ENCODE measurements at regions not wholly inside any gene's neighbourhood (a gene's known extent, or its start where the extent isn't known, plus 50 kb on each side); places are given as distances from the start of the nearest gene placed in this dataset.
"Not testable (repeated sequence)": the region's sequence is repeated elsewhere in the genome, so short reads cannot be mapped to it uniquely, and the experiment has no call there.

DNA sequence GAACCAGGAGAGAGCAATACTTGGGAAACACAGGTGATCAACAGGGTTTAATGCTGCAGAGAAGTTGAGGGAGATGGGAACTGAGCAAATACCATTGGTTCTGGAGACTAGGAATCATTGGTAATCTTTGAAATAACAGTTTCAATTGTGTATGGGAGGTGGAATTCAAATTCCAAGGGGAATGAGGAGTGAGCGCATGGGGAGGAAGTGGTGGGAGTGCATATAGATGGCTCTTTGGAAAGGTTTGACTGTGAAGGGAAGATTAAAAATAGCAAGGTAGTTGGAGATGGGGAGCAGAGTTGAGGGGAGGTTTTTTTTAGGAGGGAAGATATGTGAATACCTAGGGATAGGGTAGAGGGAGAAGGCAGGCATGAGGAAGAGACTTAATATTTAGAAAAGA, 51.1 kb upstream of the ROPN1 start:
- DNase-seq: no peak

DNA sequence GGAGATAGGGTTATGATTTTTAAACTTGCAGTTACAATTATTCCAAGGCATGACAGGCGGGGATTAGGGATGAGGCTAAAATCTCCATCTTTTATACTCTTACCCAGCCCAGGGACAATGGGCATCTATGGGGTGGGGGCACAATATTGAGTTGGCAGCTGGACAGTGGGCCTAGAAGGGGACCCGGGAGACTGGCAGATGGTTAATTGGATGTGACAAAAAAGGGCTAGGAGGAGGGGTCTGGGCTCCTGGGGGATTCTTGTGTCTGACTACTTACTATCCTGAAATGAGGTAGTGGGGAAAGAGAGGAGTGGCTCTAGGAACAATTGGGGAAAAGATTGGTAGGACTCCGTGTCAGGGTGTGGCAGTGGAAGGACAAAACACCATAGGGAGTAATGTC, 53.0 kb upstream of the ROPN1 start:
- DNase-seq: no peak

DNA sequence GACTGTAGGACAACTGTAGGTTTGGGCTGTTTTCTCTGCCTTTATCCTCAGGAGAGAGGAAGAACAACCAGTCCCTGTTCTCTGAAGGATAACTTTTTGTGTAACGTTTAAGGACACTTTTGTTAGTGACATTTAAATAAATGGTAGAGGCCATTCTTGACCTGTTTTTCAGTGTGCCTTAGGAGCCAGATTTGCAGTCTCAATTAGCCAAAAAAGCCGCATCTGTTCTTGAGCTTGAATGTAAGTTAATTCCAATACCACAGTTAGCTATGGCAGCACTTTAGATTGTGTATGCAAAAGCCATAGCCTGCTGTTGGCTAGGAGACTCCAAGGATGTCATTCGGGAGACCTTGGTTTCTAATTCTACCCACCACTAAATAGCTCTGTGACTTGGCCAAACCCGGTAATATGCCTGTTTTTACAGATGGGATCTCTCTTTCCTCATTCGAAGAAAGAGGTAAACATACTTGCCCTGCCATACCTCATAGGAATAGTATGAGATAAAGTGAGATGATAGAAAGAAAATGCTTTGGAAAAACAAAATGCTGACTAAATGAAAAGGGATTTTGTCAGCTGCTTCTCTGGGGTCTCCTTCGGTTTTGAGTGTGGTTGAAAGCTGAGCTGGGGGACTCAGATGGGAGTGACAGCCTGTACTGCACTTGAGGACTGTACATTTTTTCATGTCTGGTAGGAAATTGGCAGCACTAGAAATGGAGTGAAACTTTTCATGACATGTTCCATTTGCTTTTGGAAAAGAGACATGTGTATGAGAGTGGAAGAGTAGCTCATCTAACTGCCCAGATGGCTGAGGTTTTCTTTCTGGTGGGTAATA, 57.3 kb upstream of the ROPN1 start:
- DNase-seq: no peak

DNA sequence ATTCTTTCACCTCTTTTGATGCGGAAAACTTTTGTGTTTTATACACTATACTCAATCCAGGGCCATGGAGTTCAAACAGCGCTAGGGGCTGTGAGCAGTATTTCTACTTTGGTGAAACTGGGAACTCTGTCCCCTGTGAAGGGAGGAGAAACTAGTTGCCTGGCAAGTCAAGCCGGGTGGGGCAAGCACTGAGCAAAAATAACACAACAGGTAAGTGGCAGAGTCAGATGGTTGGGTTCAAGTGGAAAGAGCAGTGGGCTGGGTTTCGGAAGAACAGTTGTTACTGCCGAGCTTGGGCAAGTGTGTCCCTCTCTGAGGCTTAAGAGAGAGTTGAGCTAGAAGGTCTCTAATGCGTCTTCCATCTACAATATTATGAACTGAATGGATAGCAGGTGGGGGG, 59.7 kb upstream of the ROPN1 start:
- no peak for DNase-seq

DNA sequence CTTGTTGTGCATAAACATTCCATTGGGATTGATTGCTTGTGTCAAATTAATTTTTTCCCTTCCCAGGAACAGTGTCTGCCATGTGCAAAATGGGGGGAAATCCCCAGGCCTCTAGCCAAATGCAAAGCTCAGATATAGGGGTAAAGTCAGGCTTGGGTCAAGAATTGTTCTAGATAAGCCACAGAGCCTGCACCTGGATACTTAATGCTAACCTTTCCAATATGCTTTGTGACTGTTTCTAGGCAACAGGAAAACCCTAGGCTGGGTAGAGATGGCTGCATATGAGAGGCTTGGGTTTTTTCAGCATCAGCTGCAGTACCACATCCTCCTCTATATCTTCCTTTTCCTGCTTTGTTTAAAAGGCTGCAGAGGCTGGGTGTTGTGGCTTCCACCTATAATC, 61.9 kb upstream of the ROPN1 start:
- DNase-seq: no peak

DNA sequence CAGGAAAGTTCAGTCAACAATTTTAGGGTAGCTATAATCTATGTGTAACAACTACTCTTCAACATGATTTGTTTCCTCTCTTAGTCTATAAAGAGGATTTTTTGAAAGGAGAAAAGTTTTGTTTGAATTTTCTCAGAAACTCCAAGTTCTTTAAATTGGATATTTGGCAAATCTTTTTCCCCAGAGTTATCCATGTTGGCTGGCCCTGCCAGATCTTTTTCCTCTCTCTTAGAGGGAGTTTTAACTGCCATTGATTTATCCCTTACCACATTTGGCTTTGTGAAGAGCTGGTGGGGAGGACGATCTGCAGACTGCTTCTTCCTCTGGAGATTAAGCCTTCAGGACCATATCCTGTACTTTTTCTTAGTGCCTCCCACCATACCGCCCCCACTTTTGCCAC, 64.9 kb upstream of the ROPN1 start:
- DNase-seq: no peak

DNA sequence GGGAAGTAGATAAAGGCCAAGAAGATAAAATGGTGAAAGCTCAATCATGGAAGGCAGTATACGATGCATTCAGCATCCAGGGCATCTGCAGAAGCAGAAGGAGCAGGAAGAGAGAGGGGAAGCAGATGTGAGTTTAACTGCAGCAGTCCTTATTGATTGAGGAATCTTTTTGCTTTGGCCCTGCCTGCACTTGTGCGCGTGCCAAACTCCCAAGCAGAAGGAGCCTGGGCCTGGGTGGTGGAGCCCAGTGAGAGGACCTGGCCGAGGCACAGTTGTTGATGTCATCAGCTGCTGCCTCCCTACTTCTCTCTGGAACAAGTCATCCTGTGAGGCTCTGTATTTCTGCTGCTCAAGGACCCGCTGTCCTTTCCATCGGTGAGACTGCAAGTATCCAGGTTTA, 65.5 kb upstream of the ROPN1 start:
- DNase-seq: no peak

DNA sequence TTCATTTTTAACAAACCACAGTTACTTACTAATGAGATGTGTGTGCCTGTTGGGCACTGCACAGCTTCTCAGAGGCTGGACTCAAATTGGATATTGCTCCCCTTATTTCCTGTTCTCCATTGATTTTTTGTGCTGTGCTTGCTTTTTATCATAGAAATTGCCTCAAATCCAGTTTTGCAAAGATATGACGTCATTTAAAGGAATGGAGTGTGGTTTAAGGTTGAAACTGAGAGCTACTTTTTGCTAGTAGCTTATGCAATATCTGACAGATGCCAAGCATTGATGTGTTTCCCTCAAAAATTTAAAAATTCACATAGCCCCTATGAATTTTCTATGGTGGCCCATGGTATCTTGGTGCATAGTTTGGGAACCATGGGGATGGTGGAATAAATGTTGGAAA, 67.7 kb upstream of the ROPN1 start:
- DNase-seq: no peak

DNA sequence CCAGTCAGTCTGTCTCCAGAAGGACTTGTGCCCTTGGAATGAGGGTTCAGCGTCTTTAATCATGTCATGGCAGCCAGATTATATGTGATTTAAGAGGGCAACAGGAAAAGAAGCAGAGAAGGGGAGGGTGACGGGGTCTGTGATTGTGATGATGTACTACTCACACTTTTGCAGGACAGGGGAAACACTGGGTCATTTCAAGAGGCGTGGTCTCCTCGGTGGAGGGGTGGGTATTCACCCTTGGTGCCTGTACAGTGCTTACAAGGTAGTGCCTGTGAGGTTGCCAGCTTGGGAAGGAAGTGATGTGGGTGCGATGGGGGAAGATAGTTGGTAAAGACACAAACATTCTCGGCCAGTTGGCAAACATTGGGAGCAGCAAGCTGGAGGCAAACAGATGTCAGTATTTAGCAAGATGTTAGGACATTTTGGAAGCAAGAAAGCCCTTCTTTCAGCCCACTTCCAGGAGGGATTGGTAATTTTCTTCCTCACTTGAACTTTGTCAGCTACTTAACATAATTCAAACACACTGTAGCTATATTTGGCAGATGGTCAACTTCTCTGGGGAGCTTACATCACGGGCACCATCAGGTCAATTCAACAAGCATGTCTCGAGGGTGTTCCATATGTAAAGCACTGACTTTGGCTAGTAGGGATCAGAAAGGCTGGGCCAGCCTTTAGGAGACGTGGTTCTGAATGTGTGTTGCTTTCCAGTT, 71.4 kb upstream of the ROPN1 start:
- DNase-seq: no peak

DNA sequence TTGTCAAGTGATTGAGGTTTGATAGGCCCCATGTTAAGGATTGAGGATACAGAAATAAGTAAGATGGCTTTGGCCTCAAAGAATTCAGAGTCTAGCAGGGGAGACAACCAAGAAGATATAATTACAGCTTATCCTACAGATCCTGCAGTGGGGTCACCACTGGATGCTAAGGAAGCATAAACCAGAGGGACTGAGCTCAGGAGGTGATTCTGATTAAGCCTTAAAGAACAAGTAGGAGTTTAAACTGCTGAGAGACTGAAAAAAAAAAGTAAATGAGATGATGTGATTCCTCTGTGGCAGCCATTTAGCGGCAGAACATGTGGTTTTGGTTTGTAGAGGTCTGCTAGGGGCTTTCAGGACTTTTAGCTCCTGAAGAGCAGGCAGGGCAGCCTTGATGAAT, 72.1 kb upstream of the ROPN1 start:
- no peak for DNase-seq

DNA sequence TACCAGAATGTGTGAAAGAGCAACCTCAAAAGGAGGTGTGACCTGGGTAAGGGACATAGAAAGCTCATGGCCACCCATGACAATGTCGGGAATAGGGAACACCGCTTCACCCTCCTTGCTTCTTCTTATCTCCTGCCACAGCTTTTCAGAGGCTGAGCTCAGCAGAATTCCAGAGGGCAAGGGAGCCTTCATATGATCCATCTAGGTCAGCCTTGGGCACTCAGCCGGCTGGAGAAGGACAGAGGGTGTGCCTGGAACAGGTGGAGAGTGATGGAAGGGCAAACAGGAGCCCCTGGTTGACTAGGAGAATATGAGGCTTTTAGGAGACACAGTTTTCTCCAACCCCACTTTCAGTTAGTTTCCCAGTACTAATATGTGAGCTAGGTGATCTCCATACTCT, 74.6 kb upstream of the ROPN1 start:
- DNase-seq: not testable (repeated sequence)

DNA sequence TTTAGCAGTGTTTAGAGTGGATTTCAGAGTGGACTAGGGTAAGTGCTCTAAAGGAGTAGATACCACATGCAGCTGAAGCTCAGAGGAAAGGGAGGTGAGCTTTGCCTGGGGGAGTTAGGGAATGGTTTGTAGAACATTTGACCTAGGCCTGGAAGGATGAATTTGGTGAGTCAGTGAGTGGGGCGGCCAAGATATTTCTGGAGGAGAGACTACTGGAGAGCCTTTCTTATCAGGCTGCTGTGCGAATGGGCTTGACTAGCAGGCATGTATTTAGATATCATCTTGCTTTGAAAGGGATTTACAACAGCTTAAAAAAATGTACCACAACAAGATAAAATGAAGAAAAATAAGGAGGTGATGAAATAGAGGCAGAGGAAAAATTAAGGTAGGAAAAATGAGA, 77.8 kb upstream of the ROPN1 start:
- DNase-seq: not testable (repeated sequence)

DNA sequence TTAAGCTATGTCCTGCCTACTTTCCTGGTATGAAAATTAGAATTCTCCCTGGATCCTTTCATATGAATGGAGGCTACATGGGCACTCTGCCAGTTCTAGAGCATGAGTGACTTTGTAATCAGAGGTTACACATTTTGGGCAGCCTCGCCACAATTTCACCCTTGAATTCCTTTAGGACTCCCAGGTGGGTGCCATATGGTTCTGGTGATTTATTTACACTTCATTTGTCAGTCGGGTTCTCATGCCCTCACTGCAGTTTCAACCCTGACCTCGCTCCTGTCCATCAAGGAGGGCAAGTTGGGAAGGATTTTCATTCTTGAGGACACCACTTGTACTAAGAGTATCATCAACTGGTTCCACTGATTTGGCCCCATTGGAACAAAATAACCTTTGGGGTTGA, 83.2 kb upstream of the ROPN1 start:
- DNase-seq: not testable (repeated sequence)

DNA sequence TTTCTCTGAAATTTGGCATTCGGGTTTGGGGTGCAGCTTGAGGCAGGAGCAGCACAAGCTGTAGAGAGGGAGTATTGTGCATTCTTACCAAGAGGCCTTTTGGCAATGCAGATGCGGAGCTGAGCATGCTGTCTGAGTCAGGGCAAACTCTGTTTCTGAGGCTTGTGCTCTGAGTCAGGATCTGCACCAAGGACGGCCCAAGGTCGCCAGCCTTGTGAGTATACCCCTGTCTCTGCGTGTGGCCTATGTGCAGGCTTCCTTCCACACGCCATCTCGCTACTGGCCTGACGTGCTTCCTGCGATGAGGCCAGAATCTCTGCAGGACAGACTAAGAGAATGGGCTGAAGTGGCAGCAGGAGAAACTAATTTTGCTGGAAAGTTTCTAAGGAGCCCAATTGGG, 83.8 kb upstream of the ROPN1 start:
- DNase-seq: no peak

DNA sequence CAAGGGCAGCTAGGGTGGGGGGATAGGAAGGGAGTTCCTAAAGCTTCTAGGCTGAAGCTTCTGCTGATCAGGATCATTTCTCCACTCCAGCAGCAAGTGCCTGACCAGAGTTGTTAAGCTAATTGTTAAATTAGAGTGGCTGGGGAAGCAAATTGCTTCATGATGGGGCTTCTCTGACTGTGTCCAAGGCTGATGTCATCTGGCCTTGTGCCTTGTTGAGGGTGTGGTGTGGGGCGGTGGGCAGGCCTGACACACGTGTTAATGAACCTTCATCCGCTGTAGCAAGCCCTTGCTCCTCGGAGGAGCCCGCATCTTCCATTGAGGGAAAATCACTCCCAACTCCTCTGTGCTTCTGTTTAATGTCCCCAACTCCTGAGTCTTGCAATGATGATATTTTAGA, 84.3 kb upstream of the ROPN1 start:
- no peak for DNase-seq

DNA sequence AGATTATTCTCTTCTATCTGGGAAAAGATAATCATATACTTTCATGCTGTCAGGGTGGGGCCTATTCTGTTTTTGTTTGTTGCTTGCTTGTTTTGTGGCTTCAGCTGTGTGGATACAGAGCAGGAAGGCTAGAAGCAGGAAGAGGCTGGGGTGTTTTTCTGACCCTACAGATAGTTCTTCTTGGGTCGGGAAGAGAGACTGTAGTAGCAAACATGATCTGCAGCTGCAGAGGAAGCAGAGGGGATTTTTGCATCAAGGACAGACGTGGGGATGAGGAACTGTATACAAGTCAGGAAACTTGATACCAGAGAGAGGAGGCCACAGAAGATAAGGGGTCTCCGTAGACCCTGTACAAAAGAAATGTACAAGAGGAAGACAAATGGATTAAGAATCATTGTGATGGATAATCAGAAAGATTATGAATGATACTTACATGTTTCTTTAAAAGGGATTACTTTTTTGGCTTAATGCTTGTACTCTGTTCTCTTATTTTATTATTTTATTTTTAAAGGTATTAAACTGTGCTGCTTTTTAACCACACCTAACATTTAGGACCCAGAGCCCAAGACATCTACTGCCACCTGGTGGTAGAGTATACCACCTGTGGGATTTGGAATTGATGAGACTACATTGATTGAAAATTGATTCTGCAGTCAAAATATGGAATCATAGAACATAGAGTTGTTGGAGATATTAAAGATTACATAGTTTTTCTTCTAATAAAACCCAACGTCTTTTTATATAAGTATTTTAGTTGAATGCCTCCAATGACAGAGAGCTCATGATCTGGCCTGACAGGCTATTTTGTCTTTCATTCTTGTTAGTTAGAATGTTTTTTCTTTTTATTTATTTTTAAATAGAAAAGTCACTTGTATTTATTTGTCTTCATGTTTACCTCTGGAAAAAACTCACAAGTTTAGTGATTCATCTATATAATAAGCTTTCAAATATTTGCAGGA, 87.3 kb upstream of the ROPN1 start:
- no peak for DNase-seq

DNA sequence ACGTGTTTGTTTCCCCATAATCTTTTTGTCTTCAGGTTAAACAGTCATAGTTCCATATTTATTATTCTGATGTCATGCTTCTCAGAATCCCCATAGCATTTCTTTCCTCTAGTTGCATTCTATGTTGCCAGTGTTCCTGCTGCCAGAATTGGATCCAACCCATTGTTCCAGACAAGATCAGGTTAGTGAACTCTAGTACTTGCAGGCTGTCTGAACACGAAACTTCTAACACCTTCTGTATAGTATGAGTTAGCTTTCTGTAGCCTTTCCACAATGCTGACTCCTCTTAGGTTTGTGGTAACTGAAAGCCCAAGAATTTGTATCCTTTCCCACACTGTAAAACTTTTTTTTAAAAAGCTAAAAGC, 88.0 kb upstream of the ROPN1 start:
- DNase-seq: no peak

DNA sequence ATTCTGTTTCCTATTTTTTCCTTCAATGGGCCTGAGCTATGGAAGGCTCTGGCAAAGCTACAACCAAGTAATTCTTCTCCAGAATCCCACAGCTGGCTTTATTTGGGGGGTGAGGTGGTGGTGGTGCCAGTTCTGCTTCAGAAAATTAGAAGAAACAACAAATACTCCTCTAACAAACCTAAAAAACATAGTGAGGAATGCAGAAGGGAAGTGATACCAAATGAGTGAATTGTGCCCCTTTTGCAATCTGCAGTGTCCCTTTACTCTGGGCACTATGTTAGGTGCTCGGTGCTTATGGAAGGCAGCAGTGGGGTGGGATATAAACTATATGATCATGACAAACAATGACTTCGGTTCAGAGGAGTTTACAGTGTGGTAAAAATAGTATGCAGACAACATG, 90.4 kb upstream of the ROPN1 start:
- no peak for DNase-seq

DNA sequence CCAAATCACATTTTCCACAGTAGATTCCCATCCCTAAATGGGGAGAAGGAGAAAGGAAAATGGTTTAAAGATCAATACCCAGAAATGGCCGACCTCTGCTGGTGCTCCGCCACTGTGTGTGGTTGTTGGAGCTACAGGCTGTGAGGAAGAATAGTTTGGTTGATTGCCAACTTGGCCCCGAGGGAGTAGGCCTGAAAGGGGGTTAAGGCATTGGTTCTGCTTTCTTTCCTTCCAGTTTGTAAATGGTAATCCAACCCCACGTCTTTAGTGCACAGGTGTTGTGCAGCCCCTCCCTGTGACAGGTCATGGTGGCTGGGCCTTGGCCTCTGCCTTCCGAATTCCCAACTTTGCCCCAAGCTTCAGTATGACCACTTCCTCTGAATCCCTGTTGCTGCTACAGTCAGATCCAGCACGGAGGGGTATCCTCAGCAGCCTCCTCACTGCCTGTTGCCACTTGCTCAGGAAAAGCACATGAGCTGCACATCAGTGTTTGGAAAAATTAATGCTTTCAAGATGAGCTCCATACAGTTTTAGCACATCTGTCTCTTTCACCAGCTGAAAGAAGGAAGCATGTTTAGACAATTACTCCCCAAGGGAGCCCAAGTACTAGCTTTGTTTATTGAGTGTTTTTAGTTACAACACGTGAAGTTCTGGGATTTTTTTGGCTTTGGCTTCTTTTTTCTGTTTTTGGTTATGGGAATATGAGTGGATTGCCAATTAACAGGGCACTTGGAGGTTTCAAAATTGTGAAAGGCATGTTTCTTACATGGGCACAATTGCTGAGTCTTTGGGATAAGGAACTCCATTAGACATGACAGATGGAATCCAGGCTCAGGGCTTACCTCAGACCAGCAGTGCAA, 92.3 kb upstream of the ROPN1 start:
- no peak for DNase-seq

DNA sequence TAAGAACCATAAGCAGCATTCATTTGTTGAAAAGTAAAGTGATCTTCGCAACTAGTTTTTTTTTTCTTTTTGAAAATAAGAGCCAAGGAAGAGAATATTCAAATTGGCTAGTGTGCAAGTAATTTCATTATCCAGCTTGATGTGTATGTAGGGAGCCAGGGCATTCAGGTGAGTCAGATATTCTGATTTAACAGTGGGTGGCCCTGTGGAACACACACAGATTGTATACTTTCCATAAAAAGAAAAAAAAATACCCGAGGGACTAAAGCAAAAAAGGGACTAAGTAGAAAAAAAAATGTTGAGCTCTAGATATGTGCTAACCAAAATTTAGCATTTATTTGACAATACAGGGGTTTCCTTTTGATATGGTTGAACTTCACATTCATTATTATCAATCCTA, 96.9 kb upstream of the ROPN1 start:
- no peak for DNase-seq

DNA sequence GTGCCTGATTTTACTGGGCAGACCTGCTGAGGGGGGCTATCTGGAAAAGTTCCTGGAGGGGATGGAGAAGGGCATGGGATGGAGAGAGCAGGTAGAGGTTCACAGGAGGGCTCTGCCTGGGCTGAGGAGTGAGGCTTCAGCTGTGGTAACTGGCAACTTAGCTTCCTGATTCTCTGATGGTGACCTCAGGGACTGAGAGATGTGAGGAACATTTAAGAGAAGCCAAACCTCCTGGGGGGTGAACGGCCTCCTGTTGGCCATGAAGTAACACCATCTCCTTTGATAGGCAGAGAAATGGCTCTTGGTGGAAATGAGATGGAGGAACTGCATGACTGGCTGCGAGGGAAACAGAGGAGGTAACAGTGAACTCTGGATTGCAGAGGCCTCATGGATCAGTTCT, 97.3 kb upstream of the ROPN1 start:
- DNase-seq: no peak

DNA sequence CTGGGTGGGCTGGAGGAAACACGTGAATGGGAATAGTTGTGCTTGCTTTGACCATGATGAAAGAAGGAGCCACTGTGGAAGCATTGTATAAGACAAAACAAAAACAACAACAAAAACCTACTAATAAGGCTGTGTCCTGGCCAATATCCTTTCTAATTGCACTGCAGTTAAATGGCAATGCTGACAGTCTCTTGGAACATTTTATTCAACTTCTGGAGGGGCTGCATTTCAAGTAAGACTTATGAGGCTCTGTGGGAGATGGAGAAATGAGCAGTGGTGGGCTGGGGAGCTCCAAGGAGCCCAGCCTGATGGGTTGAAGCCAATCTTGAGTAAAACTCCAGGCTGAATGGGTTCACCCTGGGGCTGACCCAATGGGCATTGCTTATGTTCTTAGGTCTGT, 99.8 kb upstream of the ROPN1 start:
- no peak for DNase-seq

DNA sequence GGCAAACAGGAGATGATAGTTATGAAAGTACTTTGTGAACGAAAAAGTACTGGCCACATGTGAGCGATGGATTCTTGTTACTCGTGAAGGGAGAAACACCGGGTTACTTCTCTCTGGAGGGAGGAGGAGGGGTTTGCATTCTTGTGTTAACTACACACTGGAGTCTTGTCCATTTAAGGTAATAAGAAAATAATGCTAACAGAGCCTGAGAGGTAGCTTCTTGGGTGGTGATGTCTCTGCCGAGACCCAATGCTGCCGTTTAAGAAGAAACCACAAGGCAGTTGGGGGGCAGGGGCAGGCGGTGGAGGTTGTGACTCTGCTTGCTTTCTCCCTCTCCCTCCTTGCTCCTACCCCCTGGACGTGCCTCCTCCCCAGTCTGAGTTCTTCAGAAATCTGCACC, 100.9 kb upstream of the ROPN1 start:
- no peak for DNase-seq
